NCI-H2196 (cell line): ENCODE measurements at regions not wholly inside any gene's neighbourhood (a gene's known extent, or its start where the extent isn't known, plus 50 kb on each side); places are given as distances from the start of the nearest gene placed in this dataset.
A peak's percentile ranks its signal among the peaks of the same experiment; 100 is the strongest.

Source experiments
- DNase-seq: peaks from one replicate; lab custom pipeline; 2025; ENCODE audit not compliant: unreplicated experiment; lab: John Stamatoyannopoulos, UW

GRCh38 chrX:39613997-39614679, 483.6 kb downstream of the BCOR start:
- peak; percentile 19 for DNase-seq

DNA sequence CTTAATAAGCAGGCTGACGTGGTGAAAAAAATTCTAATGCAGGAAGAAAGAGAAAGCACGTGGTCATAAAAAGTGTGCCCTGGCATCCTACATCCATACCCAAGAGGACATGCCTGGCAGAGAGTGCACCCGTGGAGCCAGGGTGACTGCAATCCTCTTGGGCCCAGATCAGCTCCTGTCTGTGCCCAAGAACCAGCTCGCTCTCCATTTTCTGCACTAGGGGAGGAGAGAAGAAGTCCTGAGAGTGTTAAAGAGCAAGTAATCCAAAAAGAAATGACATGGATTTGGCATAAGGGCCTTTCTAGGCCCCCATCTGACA, 483.1 kb downstream of the BCOR start:
- DNase-seq: no peak

DNA sequence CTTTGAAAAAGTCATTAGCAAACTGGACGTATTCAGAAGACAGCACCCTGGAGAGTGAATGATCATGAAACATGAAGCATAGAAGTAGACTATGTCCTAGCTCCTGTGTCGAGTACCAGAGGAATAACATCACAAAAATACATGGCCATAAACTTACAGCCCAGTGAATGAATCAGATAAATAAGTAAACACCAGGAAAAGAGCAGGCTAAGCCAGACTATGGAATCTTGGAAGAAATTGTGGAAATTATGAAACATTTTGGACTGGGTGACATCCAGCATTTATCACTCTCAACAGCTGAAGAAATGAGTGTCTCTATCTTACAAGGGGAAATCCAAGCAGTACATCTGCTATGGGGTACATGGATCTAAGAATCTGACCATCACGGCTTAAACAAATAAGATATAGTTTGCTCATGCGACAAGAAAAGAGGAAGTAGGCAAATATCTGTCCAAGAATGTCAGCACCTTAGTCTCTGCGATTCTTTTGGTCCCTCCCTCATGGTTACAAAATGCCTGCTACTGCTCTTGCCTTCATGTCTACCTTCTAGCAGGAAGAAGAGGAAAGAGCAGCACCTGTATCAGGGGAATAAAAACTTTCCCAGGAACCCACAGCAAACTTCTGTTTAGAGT, 481.5 kb downstream of the BCOR start:
- DNase-seq: no peak

- DNase-seq: no peak
Measured at GRCh38 chrX:39616731-39617130, 481.0 kb downstream of the BCOR start.

DNA sequence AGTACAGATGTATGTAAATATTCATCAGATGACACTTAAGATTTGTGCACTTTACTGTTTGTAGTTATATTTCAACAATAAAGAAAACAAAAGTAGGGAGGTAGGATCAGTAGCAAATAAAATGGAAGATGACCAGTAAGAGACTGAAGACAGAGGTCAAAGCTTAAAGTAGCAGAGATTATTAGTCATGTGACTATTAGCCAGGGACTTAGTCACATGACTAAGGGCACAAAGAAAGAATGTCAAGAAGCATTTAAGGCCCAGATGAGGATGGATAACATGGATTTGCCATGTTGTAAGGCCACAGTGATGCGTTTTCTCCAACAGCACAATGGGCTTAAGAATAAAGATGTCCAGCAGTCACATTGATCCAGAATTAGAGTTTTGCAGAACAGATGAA, 479.6 kb downstream of the BCOR start:
- no peak for DNase-seq

DNA sequence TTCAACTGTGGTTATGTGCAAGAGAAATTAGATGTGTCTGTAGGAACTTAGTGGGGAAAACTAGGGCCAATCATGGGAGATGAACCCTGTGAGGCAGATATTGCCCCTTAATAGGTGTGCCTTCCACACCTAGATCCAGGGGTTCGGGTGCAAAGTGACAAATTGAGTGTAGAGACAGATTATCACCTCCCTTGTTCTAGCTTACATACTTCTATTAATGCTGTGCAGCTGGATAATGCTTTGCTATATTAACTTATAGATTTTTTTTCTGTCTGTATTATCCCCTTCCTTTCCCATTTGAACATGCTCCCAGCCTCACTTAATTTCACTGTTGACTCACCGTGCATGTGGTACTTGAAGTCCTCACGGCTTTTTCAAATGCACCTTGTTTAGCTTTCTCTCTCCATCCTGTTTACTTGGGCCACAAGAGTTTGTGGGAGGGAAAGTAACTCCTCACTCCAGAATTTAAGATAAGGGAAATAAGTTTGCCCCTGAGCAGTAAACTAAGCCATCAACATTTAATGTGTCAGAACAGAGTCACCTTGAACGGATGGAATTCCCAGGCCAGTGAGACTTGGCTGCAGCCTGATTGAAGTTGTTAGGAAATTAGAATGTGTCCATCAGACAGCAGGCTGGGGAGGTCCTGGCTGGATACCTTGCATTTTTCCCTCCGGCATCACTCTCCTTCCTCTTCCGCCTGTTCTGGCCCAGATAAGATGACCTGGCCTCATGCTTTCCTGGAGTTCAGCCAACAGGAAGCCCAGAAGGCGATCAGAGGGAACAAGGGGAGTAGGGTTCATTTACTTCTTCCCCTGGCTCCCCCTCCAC, 478.4 kb downstream of the BCOR start:
- peak; percentile 2 for DNase-seq

- DNase-seq: no peak
Measured at GRCh38 chrX:39624166-39624565, 473.6 kb downstream of the BCOR start.

- DNase-seq: no peak
Measured at GRCh38 chrX:39625810-39626209, 471.9 kb downstream of the BCOR start.

DNA sequence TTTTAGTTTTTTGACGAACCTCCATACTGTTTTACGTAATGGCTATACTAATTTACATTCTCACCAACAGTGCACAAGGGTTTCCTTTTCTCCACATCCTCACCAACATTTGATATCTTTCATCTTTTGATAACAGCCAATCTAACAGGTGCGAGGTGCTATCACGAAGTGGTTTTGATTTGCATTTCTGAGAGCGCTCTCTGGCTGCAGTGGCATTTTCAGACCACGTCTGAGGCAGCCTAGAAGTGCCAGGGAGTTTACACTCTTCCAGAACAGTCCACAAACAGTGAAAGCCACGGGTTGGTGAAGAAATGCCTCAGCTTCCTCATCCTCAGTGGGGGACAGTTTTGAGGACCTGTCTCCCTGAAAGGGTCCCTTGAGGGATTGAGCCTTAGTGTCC, 471.0 kb downstream of the BCOR start:
- no peak for DNase-seq

- DNase-seq: no peak
Measured at GRCh38 chrX:39627257-39627656, 470.5 kb downstream of the BCOR start.

- no peak for DNase-seq
Measured at GRCh38 chrX:39629001-39629400, 468.8 kb downstream of the BCOR start.

GRCh38 chrX:39630344-39630743, 467.4 kb downstream of the BCOR start:
- no peak for DNase-seq

GRCh38 chrX:39631276-39632229, 466.2 kb downstream of the BCOR start:
- no peak for DNase-seq

DNA sequence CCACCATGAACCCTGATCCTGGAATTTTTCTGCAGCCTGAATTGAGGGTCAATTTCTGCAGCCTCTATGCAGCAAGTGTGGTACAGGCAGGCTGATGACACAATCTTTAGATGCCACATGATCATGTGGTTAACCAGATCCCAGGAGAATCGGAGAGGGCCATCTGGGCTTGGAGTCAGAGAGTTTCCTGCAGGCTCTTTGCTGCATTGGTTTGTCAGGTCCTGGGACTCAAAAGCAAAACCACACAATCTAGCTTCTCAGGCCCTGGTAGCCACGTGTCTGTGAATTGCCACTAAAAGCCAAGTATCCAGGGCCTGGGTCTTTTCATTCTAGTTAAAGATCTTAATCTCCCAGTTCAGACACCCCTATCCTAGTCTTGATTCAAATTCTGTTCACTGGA, 464.5 kb downstream of the BCOR start:
- no peak for DNase-seq

DNA sequence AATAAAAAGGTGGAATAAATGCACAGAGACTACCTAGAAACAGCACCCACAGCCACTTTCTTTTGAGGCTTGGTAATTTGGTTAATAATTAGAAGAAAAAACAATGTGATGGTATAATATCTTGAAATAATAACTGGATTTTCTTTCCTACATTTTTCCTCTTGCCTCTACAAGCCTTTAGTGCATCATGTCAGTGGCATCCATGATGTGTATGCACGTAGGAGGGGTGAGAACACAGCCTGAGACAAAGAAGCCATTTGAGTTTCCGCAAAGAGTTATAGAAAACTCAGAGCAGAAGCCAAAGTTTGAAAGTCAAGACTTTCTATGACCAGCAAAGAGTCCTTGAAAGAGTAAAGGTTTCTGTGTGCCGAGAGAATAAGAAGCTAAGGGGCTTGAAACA, 461.3 kb downstream of the BCOR start:
- no peak for DNase-seq

GRCh38 chrX:39638526-39638925, 459.2 kb downstream of the BCOR start:
- no peak for DNase-seq

- no peak for DNase-seq
Measured at GRCh38 chrX:39639871-39640270, 457.9 kb downstream of the BCOR start.

GRCh38 chrX:39640866-39641265, 456.9 kb downstream of the BCOR start:
- DNase-seq: no peak

DNA sequence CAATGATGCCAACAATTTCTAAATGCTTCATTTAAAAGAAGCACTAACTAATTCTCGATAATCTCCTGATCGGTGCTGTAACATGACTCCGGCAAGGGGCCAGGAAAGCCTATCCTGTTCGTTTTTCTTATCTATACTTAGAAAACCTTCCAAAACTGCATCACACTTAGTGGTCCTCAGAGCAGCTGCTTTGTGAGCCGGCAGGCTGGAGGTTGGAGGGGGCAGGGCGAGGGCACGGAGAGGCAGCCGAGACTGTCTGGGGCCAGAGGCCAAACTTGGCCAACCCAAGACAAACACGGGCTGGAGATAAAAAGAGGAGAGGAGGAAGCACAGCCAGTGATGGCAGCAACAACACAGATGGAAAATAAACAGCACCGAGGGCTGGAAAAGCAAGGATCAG, 455.7 kb downstream of the BCOR start:
- peak; percentile 25 for DNase-seq

- no peak for DNase-seq
Measured at GRCh38 chrX:39643550-39643949, 454.2 kb downstream of the BCOR start.
